ENCODE measurements at regions not wholly inside any gene's neighbourhood (a gene's known extent, or its start where the extent isn't known, plus 50 kb on each side); places are given as distances from the start of the nearest gene placed in this dataset.

DNA sequence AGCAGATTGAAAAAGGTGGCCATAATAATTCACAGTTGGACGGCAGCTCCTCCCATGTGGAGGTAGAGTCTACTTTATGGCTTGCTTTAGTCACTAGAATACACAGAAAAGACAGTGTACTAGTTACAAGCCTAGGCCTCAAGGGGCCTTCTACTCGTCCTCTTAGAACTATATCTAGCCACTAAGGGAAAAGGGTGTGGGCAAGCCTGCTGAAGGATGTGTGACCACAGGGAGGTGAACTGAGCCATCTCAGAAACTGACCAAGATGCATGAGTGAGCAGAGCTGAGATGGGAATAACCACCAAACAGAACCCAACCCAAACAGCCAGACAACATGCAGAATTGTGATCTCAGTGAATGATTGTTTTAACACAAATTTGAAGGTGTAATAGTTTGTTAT is 335.6 kb upstream of the LMCD1 start (continued):
- no peak for TF ChIP-seq FOXM1 (IDR thresholded peaks at IDR 0.05; ENCODE audit: low read depth, low read length)
- TF ChIP-seq SIN3A (IDR thresholded peaks at IDR 0.05; ENCODE audit: low read depth, low read length), result no peak

GRCh38 chr3:8170971-8171508 is 330.6 kb upstream of the LMCD1 start:
- FAIRE-seq (no peak), DNase-seq (ENCODE audit: low read depth, low spot score) (no peak), ATAC-seq (no peak)
- Histone ChIP-seq H3K36me3 (ENCODE audit: control insufficient read depth in 2 of 2, insufficient read depth in 2 of 2, low read length in 1 of 2) (no peaks in the 10 kb centered on the region), H3K4me2 (ENCODE audit: control insufficient read depth, insufficient read depth) (no peak overlapping the region), H3K9me3 (replicated peaks; ENCODE audit: control insufficient read depth, insufficient read depth, low read length) (no peaks in the 10 kb centered on the region), H3K79me2 (ENCODE audit: control insufficient read depth, insufficient read depth, low read length) (no peaks in the 10 kb centered on the region), H4K20me1 (ENCODE audit: control insufficient read depth, insufficient read depth) (no peaks in the 10 kb centered on the region), H3K27ac (ENCODE audit: control insufficient read depth, insufficient read depth) (no peak overlapping the region), H3K9ac (ENCODE audit: control insufficient read depth, insufficient read depth, low read length) (no peak overlapping the region), H3K27me3 (replicated peaks in 1 of 2; ENCODE audit: control insufficient read depth in 2 of 2, insufficient read depth in 2 of 2, low read length in 1 of 2) (no peaks in the 10 kb centered on the region), H3K4me1 (ENCODE audit: control insufficient read depth, insufficient read depth, low read length) (no peaks in the 10 kb centered on the region), H2AFZ (ENCODE audit: control insufficient read depth, low read depth, low read length) (no peak overlapping the region), H3K4me3 (no peak overlapping the region)
- POLR2A ChIA-PET, result no interaction called here
- CTCF ChIA-PET, result no interaction called here
- TF ChIP-seq NKRF (conservative IDR thresholded peaks at IDR 0.05) (no peak), ZNF622 (IDR thresholded peaks at IDR 0.05) (no peak), MXI1 (IDR thresholded peaks at IDR 0.05; ENCODE audit: low read depth, low read length) (no peak)
- WGBS (ENCODE audit: insufficient coverage, insufficient replicate concordance, low lambda C conversion rate, missing lambda C conversion rate), result 25% methylated on average over 5 of the region's 5 CpGs
- in situ Hi-C loops (cut with MboI) (no loop called here), intact Hi-C loops (cut with micrococcal nuclease; ENCODE audit: unreplicated experiment) (no loop called here)
- BruUV-seq (replicated peaks), result no TSS peak
- SMC1A ChIA-PET (ENCODE audit: uncharacterized antibody, unreplicated experiment), result no interaction called here
- RAD21 ChIA-PET (ENCODE audit: unreplicated experiment), result no interaction called here
